ENCODE measurements at regions not wholly inside any gene's neighbourhood (a gene's known extent, or its start where the extent isn't known, plus 50 kb on each side); places are given as distances from the start of the nearest gene placed in this dataset.

- DNase-seq, result no peak
- H3K9me3 ChIP-seq, result no peaks in the 10 kb centered on the region
- intact Hi-C loops (cut with DNase I; ENCODE audit: low total_unique reads), result no loop called here
Observed at GRCh38 chr4:125501568-125501967, 186.8 kb downstream of the FAT4 start.

GRCh38 chr4:125505621-125506020, 190.9 kb downstream of the FAT4 start:
- no peak for ATAC-seq

More at GRCh38 chr4:125501568-125501967, 186.8 kb downstream of the FAT4 start:
- no peaks in the 10 kb centered on the region for H3K4me1 ChIP-seq
- no peaks in the 10 kb centered on the region for H3K27me3 ChIP-seq
- TF ChIP-seq CTCF (IDR thresholded peaks at IDR 0.05 in 4 of 5, conservative IDR thresholded peaks at IDR 0.05 in 1 of 5) (no peak), POLR2A (IDR thresholded peaks at IDR 0.05) (no peak)
- in situ Hi-C loops (cut with MboI; ENCODE audit: low sequenced_read_pairs in 4 of 4), result no loop called here
- no peak overlapping the region for H3K4me3 ChIP-seq
- no peaks in the 10 kb centered on the region for H3K36me3 ChIP-seq
- ATAC-seq, result no peak
- no peak overlapping the region for H3K27ac ChIP-seq

GRCh38 chr4:125507141-125507540, 192.4 kb downstream of the FAT4 start:
- Histone ChIP-seq H3K27ac (no peak overlapping the region), H3K4me1 (no peaks in the 10 kb centered on the region), H3K36me3 (no peaks in the 10 kb centered on the region), H3K9me3 (no peaks in the 10 kb centered on the region), H3K4me3 (no peak overlapping the region), H3K27me3 (no peaks in the 10 kb centered on the region)
- intact Hi-C loops (cut with DNase I; ENCODE audit: low total_unique reads), result no loop called here
- DNase-seq, result no peak
- in situ Hi-C loops (cut with MboI; ENCODE audit: low sequenced_read_pairs in 4 of 4), result no loop called here
- TF ChIP-seq CTCF (IDR thresholded peaks at IDR 0.05 in 4 of 5, conservative IDR thresholded peaks at IDR 0.05 in 1 of 5), result no peak
- no peak for TF ChIP-seq POLR2A (IDR thresholded peaks at IDR 0.05)
- no peak for ATAC-seq

More at GRCh38 chr4:125505621-125506020, 190.9 kb downstream of the FAT4 start:
- no peaks in the 10 kb centered on the region for H3K4me1 ChIP-seq
- TF ChIP-seq POLR2A (IDR thresholded peaks at IDR 0.05) (no peak), CTCF (IDR thresholded peaks at IDR 0.05 in 4 of 5, conservative IDR thresholded peaks at IDR 0.05 in 1 of 5) (no peak)
- no peaks in the 10 kb centered on the region for H3K9me3 ChIP-seq
- H3K27ac ChIP-seq, result no peak overlapping the region
- H3K4me3 ChIP-seq, result no peak overlapping the region
- DNase-seq, result no peak
- intact Hi-C loops (cut with DNase I; ENCODE audit: low total_unique reads), result no loop called here
- H3K27me3 ChIP-seq, result no peaks in the 10 kb centered on the region
- in situ Hi-C loops (cut with MboI; ENCODE audit: low sequenced_read_pairs in 4 of 4), result no loop called here
- H3K36me3 ChIP-seq, result no peaks in the 10 kb centered on the region

- Histone ChIP-seq H3K4me3 (no peak overlapping the region), H3K9me3 (no peaks in the 10 kb centered on the region), H3K4me1 (no peaks in the 10 kb centered on the region), H3K36me3 (no peaks in the 10 kb centered on the region), H3K27me3 (no peaks in the 10 kb centered on the region), H3K27ac (no peak overlapping the region)
- ATAC-seq (no peak), DNase-seq (no peak)
- in situ Hi-C loops (cut with MboI; ENCODE audit: low sequenced_read_pairs in 4 of 4), result no loop called here
- intact Hi-C loops (cut with DNase I; ENCODE audit: low total_unique reads), result no loop called here
- TF ChIP-seq POLR2A (IDR thresholded peaks at IDR 0.05), result no peak
- no peak for TF ChIP-seq CTCF (IDR thresholded peaks at IDR 0.05 in 4 of 5, conservative IDR thresholded peaks at IDR 0.05 in 1 of 5)
Observed at GRCh38 chr4:125511715-125512114, 197.0 kb downstream of the FAT4 start.

- Histone ChIP-seq H3K36me3 (no peaks in the 10 kb centered on the region), H3K27ac (no peak overlapping the region), H3K4me3 (no peak overlapping the region), H3K27me3 (no peaks in the 10 kb centered on the region), H3K4me1 (no peaks in the 10 kb centered on the region), H3K9me3 (no peaks in the 10 kb centered on the region)
- in situ Hi-C loops (cut with MboI; ENCODE audit: low sequenced_read_pairs in 4 of 4) (no loop called here), intact Hi-C loops (cut with DNase I; ENCODE audit: low total_unique reads) (no loop called here)
- no peak for ATAC-seq
- no peak for DNase-seq
- no peak for TF ChIP-seq CTCF (IDR thresholded peaks at IDR 0.05 in 4 of 5, conservative IDR thresholded peaks at IDR 0.05 in 1 of 5)
- no peak for TF ChIP-seq POLR2A (IDR thresholded peaks at IDR 0.05)
Observed at GRCh38 chr4:125515016-125515415, 200.3 kb downstream of the FAT4 start.
